Skeletal muscle cell (primary cell): ENCODE measurements at regions not wholly inside any gene's neighbourhood (a gene's known extent, or its start where the extent isn't known, plus 50 kb on each side); places are given as distances from the start of the nearest gene placed in this dataset.

Source experiments
- DNase-seq: peaks from one replicate; pipeline ENCODE4 v3.0.0-alpha.2; 2010; ENCODE audit warnings: low read depth
- H3K4me3 ChIP-seq: 2 replicates; pipeline ENCODE4 v1.5.1; 2011; ENCODE audit warnings: low read depth, mild to moderate bottlenecking, control low read depth, low read length, moderate library complexity

DNA sequence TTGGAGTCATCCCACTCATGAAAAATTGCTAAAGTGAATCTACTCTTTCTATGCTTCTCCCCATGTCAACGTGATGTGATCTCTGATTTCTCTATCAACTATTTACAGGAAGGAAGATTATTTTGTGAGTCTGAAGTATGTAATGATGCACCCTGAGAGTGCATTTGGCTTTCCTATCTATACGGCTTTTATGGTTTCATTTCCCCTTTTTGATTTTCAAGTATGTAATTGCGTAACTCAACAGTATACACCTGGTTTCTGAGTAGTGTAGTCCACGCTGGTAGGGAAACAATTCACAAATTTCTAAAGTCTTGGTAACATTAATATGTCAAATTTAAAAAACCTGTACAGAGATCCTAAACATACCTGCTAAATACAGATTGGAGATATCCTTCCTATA, 194.7 kb upstream of the SEMA3A start:
- DNase-seq = no peak
- H3K4me3 ChIP-seq = no peak overlapping the region

DNA sequence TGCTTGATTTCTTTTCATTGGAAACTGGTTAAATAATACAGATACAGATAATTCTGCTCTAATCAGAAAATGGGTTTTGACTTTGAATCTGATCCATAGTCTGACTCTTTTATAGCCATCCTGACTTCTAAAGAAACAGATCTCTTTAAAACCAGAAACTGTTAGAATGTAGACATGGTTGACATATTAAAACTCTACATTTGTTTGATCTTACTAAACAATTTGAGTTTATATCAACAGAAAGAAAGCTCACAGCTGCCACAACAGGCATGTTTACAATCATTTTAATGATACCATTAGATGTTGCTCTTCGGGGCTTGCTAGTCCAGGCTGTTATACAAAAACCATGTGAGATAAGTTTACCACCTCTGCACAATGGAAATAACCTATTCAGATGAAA, 193.0 kb upstream of the SEMA3A start:
- no peak for DNase-seq
- H3K4me3 ChIP-seq = no peak overlapping the region

DNA sequence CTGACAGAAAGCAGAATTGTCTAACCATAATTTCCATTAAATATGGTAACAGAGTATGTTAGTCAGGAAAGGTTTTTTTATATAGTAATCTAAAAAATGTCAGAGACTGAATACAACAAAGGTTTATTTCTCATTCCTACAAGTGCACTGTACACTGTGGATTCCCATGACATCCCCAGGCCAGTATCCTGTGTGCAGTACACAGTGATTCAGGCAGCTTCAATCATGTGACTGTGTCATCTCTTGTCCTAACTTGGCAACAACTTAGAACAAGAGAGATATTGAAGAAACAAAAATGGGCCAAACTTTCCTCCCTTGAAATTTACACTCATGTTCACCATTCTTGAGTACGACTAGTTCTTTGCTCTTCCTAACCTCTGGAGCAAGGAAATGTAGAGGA, 189.8 kb upstream of the SEMA3A start:
- no peak for DNase-seq
- no peak overlapping the region for H3K4me3 ChIP-seq

DNA sequence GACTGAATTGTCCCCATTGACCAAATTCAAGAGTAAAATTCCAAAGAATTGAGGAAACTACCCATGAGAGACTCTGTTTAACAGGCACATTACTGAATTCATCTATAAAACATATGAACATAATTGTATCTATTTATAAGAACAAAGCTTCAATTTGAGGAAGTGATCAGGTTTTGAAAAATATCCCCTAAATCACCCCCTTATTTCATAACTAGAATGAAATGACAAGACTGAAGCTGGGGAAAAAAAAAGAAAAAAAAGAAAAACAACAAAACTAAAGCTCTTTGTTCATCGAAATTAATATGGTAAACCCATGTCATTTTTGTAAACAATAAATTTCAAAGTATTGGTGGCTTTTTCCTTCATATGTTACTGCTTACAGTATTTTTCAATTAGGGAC, 184.9 kb upstream of the SEMA3A start:
- H3K4me3 ChIP-seq = no peak overlapping the region
- DNase-seq = no peak

DNA sequence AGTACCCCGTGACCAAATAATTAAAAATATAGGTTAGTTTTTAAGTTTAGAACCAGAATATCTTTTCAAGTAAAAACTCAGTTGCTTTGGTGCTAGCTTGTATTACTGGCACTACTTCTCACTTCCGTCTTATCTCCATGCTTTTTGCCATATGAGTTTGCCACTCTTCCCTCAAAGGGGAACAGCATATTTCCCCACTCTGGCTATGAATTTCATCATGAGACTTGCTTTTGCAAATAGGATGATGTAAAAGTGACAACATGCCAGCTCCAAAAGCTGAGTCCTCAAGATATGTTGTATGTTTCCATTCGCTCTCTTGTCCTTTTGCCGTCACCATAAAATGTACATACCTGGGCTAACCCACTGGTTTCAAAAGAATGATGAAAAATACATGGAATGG, 178.1 kb upstream of the SEMA3A start:
- DNase-seq = no peak
- no peak overlapping the region for H3K4me3 ChIP-seq

DNA sequence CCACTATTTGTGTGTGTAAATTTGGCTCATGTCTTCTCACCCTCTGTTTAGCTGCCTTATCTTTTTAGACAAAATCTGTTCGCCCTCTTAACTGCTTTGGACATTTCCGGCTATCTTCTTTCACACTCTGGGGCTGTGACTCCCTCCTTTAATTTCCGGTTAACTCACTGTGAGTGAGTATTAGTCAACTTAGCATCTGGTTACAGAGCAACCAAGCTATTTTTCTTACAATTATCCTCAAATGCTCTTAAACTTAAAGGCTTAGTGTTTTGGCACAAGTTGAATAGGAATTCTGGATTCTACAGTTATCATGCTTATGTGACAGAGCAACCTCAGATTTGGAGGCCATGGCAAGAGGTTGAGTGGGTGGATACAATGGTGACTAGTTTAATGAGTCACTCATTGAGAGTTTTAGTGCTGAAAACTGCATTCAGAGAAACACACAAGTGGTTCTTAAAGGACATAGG, 177.6 kb upstream of the SEMA3A start:
- peak; percentile 91 for DNase-seq
- H3K4me3 ChIP-seq = no peak overlapping the region

DNA sequence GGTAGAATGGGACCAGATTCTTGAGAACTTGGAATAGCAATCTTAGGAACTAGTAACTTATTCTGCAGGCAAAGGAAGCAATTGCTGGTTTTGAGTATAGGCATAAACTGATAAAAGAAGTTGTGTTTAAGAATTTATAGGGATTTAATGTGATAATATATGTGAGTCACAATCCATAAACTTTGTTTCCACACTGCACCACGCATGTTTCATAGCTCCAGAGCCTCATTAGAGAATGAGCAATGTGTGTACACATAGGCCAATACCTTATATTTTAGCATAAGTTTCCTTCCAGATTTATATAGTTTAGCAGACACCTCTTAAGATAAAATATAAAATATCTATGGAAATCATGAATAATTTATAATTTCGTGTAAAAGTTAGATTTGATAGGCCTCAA, 175.5 kb upstream of the SEMA3A start:
- DNase-seq = no peak
- H3K4me3 ChIP-seq = no peak overlapping the region

DNA sequence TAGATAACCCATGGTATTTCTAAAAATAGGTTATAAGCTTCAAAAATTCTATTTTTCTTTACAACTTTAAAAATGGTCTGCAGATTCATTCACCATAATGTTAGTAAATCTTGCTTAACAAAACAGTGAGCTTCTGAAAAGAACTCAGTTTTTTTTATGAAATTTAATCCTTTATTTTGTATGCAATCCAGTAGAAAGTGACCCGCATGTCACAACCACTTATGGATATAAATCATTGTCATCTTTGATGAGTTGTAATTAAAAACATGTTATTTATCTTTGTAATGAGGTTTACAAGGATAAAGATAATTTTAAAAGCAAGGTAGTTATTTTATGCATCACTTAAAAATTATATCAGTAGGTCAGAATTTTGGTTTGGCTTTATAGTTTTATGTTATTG, 173.5 kb upstream of the SEMA3A start:
- no peak for DNase-seq
- no peak overlapping the region for H3K4me3 ChIP-seq

DNA sequence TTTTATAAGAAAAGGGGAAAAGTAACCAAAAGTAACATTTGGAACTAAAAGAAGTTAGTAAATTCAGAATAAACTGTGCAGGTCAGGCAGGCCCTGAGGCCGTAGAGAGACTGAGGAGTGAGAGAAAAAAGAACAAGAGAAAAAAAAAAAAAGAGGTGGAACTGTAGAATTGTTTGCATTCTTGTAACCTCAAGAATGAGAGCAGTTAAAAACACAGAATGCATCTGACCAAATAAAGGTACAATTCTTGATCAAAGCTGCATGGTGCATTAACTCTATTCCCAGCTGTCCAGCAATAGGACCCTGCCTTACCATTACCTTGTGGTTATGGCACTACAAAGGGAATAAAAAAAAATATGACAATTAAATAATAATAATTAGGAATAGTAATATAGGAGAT, 170.1 kb upstream of the SEMA3A start:
- peak; percentile 8 for DNase-seq

DNA sequence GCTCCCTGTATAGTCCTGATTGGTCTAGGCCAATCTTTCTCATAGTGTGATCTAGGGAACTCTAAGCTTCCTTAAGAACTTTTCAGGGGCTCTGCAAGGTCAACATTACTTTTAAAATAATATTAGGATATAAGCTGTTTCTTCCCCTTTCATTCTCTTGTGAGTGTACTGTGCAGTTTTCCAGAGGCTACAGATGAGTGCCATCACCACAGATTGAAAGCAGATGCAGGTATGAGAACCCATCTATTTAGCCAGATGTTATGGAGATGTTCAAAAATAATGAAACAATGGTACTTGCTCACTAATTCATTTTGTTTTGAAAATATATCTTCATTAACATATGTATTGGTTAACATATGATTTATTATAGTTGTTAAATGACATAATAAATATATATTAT, 169.2 kb upstream of the SEMA3A start:
- DNase-seq = no peak
- H3K4me3 ChIP-seq = no peak overlapping the region

More for the DNA sequence above, 170.1 kb upstream of the SEMA3A start:
- no peak overlapping the region for H3K4me3 ChIP-seq

DNA sequence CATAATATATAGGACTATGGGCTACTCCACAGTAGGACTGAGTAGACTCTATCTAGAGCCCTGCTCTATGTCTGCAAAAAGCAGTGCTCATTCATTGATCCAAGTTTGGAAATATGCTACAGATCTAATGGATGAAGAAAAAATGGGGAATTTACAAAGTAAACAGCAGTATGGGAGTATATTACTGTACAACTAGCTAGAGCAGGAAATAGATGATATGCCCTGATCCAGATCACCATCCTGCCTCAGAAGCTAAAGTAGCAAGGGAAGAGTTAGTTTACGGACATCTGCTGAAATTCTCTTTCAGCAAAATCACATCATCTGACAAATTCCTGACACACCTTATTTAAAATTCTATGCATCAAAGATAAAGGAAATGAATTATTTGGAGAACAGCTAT, 168.2 kb upstream of the SEMA3A start:
- no peak overlapping the region for H3K4me3 ChIP-seq
- no peak for DNase-seq

DNA sequence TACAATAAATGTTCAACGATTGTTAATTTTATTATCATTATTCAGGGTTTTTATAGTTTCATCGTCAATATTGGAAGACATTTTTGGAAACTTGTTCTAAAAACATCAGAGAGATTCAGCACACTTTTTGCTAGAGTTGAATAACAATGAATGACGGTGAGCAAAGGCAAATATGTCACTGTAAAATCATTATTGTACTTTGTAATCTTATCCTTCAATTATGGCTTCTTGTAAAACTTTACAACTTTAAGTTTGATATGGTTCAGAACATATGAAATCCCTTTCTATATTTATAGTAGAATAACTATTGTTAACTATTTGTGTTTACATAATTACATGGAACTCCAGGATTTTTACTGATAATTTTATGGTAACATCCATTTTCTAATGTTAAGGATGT, 167.8 kb upstream of the SEMA3A start:
- DNase-seq = no peak

DNA sequence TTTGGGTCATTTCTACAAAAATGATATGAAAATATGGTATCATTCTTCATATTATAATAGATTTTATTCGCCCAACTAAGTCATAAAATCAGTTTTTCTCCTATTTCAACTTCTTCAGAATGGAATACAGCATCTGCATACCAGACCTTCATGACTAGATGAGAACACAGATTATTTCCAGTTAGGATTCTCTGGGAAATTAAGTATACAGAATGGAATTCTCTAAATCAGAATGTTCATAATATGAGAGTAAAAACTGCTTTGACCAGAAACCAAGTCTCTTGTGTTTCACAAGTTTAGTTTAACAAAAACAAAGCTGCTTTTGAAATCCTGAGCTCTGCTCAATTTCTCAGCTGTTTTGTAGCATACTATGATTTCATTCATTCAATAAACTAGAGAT, 160.3 kb upstream of the SEMA3A start:
- no peak overlapping the region for H3K4me3 ChIP-seq
- no peak for DNase-seq

More for the DNA sequence above, 167.8 kb upstream of the SEMA3A start:
- H3K4me3 ChIP-seq = no peak overlapping the region

DNA sequence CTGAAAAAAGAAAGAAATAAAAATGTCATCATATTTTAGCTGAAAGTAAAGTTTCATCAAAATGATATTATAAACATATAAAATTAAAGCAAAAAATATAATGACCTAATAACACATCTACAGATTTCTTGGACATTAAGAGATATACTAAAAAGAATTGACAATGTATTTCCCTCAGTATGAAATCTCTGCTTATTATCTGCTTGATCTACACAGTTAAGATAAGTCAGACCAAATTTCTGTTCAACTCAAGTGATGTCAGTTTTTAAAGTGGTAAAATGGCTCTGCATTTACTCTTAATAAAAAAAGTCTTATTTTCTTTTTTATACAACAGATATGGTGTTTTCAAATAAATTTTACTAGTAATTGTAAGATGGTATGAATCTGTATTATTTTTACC, 159.4 kb upstream of the SEMA3A start:
- no peak for DNase-seq
- H3K4me3 ChIP-seq = no peak overlapping the region

DNA sequence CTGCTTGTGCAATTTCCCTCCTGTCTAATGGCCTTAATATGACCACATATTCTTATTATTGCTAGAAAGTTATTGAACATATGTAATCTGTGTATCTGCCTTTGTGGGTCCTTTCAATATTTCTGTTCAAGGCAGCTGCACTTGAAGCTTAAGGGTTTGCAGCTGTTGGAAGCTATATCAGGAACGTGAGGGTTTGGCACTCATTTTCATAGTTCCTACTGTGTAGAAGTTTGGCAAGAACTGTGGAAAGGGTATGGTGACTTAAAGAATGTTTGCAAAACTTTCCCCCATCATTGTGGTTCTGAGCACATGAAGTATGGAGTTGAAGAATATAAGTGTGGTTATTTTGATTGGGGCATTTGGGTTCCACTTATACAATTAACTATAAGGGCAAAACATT, 144.7 kb upstream of the SEMA3A start:
- no peak overlapping the region for H3K4me3 ChIP-seq
- DNase-seq = peak; percentile 49

DNA sequence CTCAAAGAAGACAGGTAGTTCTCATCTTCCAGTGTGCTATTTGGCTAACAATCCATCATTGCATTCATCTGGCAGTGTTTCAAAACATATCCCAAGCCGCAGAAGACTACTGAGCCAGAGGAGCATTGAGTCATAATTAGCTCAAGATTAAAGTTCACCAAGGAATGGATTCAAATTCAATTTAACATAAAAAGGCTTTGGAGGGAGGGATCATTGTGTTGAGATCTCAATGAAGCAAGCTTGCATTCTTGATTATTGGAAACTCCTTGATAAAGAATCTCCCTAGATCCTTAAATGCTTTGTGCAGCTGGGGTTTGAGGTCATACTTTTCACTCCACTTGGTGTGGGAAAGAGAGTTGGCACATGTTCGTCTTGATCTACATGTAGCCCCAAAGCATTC, 142.8 kb upstream of the SEMA3A start:
- H3K4me3 ChIP-seq = no peak overlapping the region
- peak; percentile 47 for DNase-seq

DNA sequence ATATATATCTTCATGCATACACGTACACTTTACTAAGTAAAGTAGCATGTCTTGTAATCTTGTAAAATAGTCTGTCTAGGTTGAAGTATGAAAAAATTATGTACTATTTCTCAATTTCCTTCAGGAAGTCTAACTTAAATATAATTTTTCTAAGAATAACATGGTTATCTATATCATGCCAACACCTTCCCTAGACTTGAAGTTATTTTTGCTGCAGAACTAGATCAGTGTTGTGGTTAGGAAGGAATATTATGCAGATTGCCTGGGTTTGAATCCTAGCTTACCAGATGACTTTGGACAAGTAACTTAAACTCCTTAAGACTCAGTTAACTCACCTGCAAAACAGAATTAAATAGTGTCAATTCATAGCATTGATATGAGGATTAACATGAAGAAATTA, 142.2 kb upstream of the SEMA3A start:
- H3K4me3 ChIP-seq = no peak overlapping the region
- no peak for DNase-seq

DNA sequence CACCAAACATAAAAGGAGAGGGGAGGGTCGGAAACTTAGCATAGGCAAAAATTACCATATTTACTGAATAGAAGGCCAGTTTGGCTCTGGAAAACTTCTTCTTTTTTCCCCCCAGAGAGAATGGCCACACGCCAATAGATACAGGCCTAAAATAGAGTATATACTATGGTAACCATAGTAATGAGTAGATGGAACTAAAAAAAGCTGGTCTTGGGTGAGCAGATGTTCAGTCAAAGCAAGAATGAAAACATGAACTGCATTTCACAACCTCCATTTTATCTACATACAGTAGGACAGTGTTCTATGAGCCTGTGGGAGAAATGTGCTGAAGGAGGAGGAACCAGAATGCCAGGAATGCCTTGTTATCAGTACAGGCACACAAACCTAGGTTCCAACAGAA, 141.7 kb upstream of the SEMA3A start:
- H3K4me3 ChIP-seq = no peak overlapping the region
- DNase-seq = peak; percentile 40

DNA sequence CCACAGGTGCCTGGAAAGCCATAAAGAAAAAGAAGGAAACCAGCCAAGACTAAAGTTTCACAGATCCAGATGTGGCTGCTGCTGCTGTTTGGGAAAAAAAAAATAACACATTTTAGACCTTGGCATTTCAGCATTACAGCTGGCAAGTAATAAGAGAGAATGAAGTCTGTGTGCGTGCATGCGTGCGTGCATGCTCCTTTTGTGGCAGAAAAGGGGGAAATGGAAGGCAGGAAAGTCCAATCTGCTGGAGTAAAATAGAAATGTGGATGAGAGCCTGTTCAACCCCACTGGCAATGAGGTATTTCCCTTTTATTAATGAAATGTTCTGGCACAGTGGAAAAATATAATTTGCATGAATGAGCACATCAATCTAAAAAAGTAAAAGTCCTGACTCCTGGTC, 137.0 kb upstream of the SEMA3A start:
- no peak overlapping the region for H3K4me3 ChIP-seq
- no peak for DNase-seq

DNA sequence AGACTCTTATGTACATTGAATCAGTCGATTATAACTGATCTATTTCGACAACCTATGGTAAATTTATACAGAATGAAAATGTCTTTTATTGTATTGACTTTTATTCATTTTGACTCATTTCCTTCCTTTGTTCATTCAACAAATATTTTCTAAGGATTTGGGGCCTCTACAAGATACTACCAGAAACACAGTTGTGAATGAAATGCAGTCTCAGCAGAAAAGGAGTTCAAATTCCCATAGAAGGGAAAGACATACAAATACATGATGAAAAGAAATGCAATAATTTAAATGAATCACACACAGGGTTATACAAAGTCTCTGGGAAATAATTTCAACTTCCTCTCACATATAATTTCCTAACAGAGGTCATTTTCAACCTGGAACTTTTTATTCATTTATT, 134.0 kb upstream of the SEMA3A start:
- H3K4me3 ChIP-seq = no peak overlapping the region
- DNase-seq = no peak

DNA sequence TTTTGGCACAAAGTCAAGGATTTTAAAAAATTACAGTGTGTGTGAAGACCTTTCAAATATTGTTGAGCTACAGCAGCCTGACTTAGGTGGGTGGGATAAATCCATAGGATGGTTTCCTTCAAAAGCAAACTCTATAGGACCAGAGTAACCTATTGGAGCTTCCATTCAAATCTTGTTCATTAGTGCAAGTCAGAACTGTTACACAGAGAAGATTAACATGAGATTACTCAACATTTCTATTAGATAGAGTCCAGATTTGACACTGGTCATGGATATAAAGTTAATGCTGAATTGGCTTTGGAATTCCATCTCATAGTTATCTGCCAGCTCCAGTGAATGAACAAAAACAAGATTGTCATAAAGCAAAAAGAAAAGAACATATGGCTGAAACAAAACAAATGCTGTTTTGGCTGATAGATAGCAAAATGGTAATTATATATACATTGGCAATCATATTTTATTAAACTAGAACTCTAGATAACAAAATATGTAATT, 129.6 kb upstream of the SEMA3A start:
- H3K4me3 ChIP-seq = no peak overlapping the region
- DNase-seq = no peak

DNA sequence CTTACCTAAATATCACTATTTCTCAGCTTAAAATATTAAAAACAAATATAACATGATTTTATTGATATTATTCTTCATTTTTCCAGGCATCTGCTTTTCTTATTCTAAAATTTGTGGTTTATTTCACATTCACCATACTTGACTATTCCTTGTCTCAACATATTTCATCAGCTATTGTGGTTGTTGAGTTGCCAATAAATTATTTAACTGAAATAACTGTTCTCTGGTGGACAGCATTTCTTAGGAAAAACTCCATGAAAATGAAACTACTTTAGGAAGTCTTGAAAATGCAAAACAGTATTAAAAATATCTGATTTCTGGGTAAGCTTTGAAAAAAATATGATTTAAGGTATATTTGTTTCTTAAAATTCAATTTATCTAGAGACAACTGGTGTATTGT, 122.9 kb upstream of the SEMA3A start:
- no peak for DNase-seq

More for the DNA sequence above, 122.9 kb upstream of the SEMA3A start:
- H3K4me3 ChIP-seq = no peak overlapping the region
